Esophagus squamous epithelium (tissue), 5 donors: ENCODE measurements at regions not wholly inside any gene's neighbourhood (a gene's known extent, or its start where the extent isn't known, plus 50 kb on each side); places are given as distances from the start of the nearest gene placed in this dataset.

Experiments used
- DNase-seq: peaks from one replicate; lab custom pipeline; 2025; lab: John Stamatoyannopoulos, UW
- H3K27ac ChIP-seq, 4 donors: fragments of 200-600 bp; sonication (generic); one replicate each; pipeline ENCODE4 v1.5.1; 2016 to 2019; ENCODE audit warnings: mild to moderate bottlenecking in 1 of 4
- H3K27me3 ChIP-seq, 4 donors: fragments of 200-600 bp; sonication (generic); 1 replicate in 3 of 4; 2 replicates in 1 of 4; pipeline versions ENCODE4 v1.5.1 to v1.6.0; 2017 to 2021; ENCODE audit warnings: antibody characterized with exemption in 1 of 4
- H3K36me3 ChIP-seq, 3 donors: fragments of 200-600 bp; sonication (generic); one replicate each; pipeline ENCODE4 v1.5.1; 2016 to 2019
- H3K4me1 ChIP-seq, 3 donors: fragments of 200-600 bp; sonication (generic); one replicate each; pipeline ENCODE4 v1.5.1; 2017 to 2019
- H3K4me3 ChIP-seq, 4 donors: fragments of 200-600 bp; sonication (generic); 1 replicate in 3 of 4; 2 replicates in 1 of 4; pipeline ENCODE4 v1.5.1; 2016 to 2019; ENCODE audit warnings: mild to moderate bottlenecking in 2 of 4, moderate library complexity in 1 of 4
- H3K9me3 ChIP-seq, 3 donors: fragments of 200-600 bp; sonication (generic); one replicate each; pipeline ENCODE4 v1.5.1; 2016 to 2019
- POLR2A ChIP-seq, 4 donors: fragments of 450-650 bp; IDR thresholded peaks; one replicate each; pipeline ENCODE4 v1.6.1; 2017; ENCODE audit warnings: antibody characterized with exemption in 4 of 4, mild to moderate bottlenecking in 4 of 4, moderate library complexity in 3 of 4
- WGBS, 2 donors: methylation state at CpG; one replicate each; pipeline ENCODE4 v1.1.5; 2018; 5-methylcytosine and 5-hydroxymethylcytosine counted together
- intact Hi-C: fragments of 100-400 bp; cut with DNase I; formaldehyde crosslinking; loops from one replicate; pipeline ENCODE4 v1.15.0; 2022
- TF ChIP-seq, protein P1 (sequence below), 6 experiments: fragments of 450-650 bp in 4 of 6; fragments of 200-600 bp in 2 of 6; sonication (generic) in 2 of 6; IDR thresholded peaks; one replicate each; pipeline ENCODE4 v1.5.1; 2016 to 2019; ENCODE audit warnings: antibody characterized with exemption in 6 of 6, mild to moderate bottlenecking in 4 of 6, moderate library complexity in 4 of 6
- donor health status: DM: yes; HTN: yes; CAD: no.

DNA sequence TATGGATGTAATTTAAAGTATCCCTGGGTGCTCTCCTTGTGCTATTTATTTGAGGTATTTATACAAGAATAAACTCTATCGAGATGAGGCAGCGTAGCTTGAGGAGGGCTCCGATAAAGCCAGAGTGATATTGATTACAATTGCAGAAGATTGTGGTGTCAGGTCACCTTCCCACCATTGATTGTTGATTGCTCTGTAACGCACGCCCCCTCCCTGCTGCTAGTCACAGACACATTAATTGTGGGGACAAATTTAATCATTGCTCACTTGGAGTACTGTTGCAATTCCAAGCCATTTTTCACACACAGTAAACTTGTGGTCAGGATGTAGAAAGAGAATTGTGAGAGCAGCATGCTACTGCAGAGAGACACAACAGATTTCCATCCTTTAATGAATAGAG is 75.4 kb downstream of the IRX3 start:
- Histone ChIP-seq H3K4me3 (no peak overlapping the region), H3K36me3 (no peaks in the 10 kb centered on the region), H3K4me1 (peaks cover 0 to 23% (median 0%) of the 10 kb centered on the region in 3 donors), H3K27ac (no peak overlapping the region), H3K27me3 (peaks cover 0 to 62% (median 0%) of the 10 kb centered on the region in 4 donors), H3K9me3 (no peaks in the 10 kb centered on the region)
- DNase-seq: no peak
- WGBS, 2 donors: 70 to 77% methylated on average over 5 of the region's 5 CpGs
- TF ChIP-seq, protein P1, sequence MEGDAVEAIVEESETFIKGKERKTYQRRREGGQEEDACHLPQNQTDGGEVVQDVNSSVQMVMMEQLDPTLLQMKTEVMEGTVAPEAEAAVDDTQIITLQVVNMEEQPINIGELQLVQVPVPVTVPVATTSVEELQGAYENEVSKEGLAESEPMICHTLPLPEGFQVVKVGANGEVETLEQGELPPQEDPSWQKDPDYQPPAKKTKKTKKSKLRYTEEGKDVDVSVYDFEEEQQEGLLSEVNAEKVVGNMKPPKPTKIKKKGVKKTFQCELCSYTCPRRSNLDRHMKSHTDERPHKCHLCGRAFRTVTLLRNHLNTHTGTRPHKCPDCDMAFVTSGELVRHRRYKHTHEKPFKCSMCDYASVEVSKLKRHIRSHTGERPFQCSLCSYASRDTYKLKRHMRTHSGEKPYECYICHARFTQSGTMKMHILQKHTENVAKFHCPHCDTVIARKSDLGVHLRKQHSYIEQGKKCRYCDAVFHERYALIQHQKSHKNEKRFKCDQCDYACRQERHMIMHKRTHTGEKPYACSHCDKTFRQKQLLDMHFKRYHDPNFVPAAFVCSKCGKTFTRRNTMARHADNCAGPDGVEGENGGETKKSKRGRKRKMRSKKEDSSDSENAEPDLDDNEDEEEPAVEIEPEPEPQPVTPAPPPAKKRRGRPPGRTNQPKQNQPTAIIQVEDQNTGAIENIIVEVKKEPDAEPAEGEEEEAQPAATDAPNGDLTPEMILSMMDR (IDR thresholded peaks at IDR 0.05): no peak
- TF ChIP-seq POLR2A (IDR thresholded peaks at IDR 0.05): no peak
- intact Hi-C loops: no loop called here

DNA sequence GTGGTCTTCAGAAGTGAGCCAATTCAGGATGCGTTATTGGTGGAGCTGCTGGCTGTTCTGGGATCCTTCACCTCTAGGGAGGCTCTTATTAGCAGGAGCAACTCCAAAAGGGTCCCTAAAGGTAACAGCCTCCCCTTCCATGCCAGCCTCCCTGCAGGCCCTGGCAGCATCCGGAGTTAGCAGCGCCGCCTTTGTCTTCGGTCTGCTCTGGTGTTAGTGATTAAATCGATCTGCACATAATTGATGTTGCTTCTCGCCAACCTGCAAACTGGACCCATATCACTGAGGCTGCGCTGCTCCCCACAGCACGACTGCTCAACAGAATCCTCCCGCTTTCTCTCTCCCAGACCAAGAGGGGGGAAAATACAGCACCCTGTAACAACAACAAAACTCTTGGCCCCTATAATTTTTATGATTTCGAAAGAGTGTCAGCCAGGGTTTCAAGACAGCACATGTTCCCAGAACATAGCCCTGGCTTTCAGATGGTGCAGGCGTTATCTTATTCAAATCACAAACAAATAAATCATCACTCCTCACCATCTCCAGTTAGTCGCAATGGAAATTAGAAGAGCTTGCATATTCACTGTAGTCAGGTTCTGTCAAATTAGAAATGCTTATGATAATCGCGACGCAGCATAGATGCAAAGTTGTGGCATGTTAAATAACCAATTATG is 76.0 kb downstream of the IRX3 start:
- H3K36me3 ChIP-seq: no peaks in the 10 kb centered on the region
- intact Hi-C loops: no loop called here
- H3K9me3 ChIP-seq: no peaks in the 10 kb centered on the region
- H3K4me3 ChIP-seq: no peak overlapping the region
- no peak overlapping the region for H3K27ac ChIP-seq
- TF ChIP-seq POLR2A (IDR thresholded peaks at IDR 0.05): no peak
- TF ChIP-seq, protein P1 (IDR thresholded peaks at IDR 0.05): no peak
- 63 to 64% methylated on average over 15 to 16 of the region's 16 CpGs for WGBS, 2 donors
- DNase-seq: no peak
- H3K4me1 ChIP-seq: peaks cover 0 to 23% (median 0%) of the 10 kb centered on the region in 3 donors
- H3K27me3 ChIP-seq: peaks cover 0 to 66% (median 0%) of the 10 kb centered on the region in 4 donors

DNA sequence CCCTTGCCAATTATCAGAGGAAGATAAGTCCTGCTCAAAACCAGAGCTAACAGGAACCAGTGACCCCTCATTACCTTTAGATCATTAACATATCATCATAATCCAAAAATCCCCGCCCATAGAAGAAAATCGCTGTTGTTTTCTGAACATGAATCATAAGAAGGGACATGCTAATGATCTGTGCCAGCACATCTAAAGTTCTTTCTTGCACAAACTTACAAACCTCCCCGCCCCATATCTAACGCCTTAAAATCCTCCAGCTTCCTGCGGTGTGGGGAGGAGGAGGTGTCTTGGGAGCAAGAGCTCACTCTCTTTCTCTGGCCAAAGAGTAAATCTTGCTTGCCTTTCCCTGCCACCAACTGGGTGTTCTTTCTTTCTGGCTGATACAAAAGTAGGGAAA is 78.3 kb downstream of the IRX3 start:
- no peaks in the 10 kb centered on the region for H3K36me3 ChIP-seq
- H3K9me3 ChIP-seq: no peaks in the 10 kb centered on the region
- H3K27me3 ChIP-seq: peaks cover 0 to 68% (median 0%) of the 10 kb centered on the region in 4 donors
- no peak for TF ChIP-seq POLR2A (IDR thresholded peaks at IDR 0.05)
- TF ChIP-seq, protein P1 (IDR thresholded peaks at IDR 0.05): no peak
- DNase-seq: no peak
- 32% methylated on average over 5 of the region's 5 CpGs for WGBS, 2 donors
- peaks cover 0 to 23% (median 0%) of the 10 kb centered on the region in 3 donors for H3K4me1 ChIP-seq
- H3K4me3 ChIP-seq: no peak overlapping the region
- intact Hi-C loops: no loop called here
- no peak overlapping the region for H3K27ac ChIP-seq

DNA sequence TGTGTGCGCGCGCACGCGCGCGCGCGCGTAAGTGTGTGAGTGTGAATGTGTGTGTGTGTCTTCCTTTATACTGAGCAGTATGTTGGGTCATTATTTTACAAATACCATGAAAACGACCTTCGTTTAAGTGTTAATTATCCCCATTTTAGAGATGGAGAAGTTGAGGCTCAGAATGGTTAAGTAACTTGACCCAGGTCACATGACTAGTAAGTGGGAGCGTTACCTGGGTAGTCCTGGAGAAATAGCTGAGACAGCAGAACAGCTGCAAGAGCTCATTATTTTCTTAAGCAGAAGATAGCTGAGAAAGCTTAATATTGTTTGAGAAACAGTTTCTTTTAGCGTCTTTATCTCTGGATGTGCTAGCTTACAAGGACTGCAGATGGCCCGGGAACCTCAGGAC is 78.8 kb downstream of the IRX3 start:
- Histone ChIP-seq H3K27me3 (peaks cover 0 to 64% (median 0%) of the 10 kb centered on the region in 4 donors), H3K4me3 (no peak overlapping the region), H3K27ac (no peak overlapping the region), H3K36me3 (no peaks in the 10 kb centered on the region), H3K4me1 (peaks cover 0 to 19% (median 0%) of the 10 kb centered on the region in 3 donors), H3K9me3 (no peaks in the 10 kb centered on the region)
- DNase-seq: no peak
- intact Hi-C loops: no loop called here
- TF ChIP-seq, protein P1 (IDR thresholded peaks at IDR 0.05): no peak
- 72 to 75% methylated on average over 15 of the region's 15 CpGs for WGBS, 2 donors

DNA sequence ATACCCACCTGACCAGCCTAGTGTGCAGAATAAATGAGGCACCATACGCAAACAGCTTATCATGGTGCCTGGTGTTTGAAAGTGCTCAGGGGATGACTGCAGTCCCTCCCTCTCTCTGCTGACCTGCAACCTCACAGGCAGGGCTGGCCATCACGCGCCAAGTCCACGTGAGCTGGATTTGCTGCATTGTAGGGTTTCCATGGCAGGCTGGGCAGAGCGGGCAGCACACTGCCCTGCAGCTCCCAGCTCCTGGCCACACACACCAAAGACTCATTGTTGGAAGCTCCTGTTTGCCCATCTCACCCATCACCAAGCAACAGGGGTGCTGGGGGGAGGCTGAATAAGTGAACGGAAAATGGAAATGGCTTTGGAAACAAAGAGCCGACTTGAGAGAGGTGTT is 81.8 kb downstream of the IRX3 start:
- no peak for TF ChIP-seq POLR2A (IDR thresholded peaks at IDR 0.05)
- TF ChIP-seq, protein P1 (IDR thresholded peaks at IDR 0.05): no peak
- H3K36me3 ChIP-seq: no peaks in the 10 kb centered on the region
- H3K9me3 ChIP-seq: no peaks in the 10 kb centered on the region
- H3K27ac ChIP-seq: no peak overlapping the region
- H3K4me3 ChIP-seq: no peak overlapping the region
- WGBS, 2 donors: 80 to 81% methylated on average over 2 to 6 of the region's 7 CpGs
- H3K4me1 ChIP-seq: peaks cover 0 to 11% (median 0%) of the 10 kb centered on the region in 3 donors
- no peak for DNase-seq
- H3K27me3 ChIP-seq: peaks cover 0 to 52% (median 0%) of the 10 kb centered on the region in 4 donors
- intact Hi-C loops: no loop called here
